ENCODE measurements at regions not wholly inside any gene's neighbourhood (a gene's known extent, or its start where the extent isn't known, plus 50 kb on each side); places are given as distances from the start of the nearest gene placed in this dataset.

- TF ChIP-seq MAX (IDR thresholded peaks at IDR 0.05) (no peak), CBX3 (IDR thresholded peaks at IDR 0.05; ENCODE audit: low read depth) (no peak), SP1 (IDR thresholded peaks at IDR 0.05; ENCODE audit: low read depth) (no peak), ZFX (IDR thresholded peaks at IDR 0.05) (no peak), SIN3A (IDR thresholded peaks at IDR 0.05; ENCODE audit: low read depth) (no peak), POLR2AphosphoS5 (IDR thresholded peaks at IDR 0.05; ENCODE audit: low read depth, low read length) (no peak), RAD21 (IDR thresholded peaks at IDR 0.05; ENCODE audit: low read depth) (no peak)
Observed at GRCh38 chr16:65319621-65320231, 197.9 kb upstream of the CDH11 start (continued).

GRCh38 chr16:65318590-65319257 lies 196.9 kb upstream of the CDH11 start:
- DNase-seq (ENCODE audit: low read depth, low spot score) (no peak), ATAC-seq (no peak)
- Histone ChIP-seq H3K36me3 (ENCODE audit: control insufficient read depth in 1 of 2, insufficient read depth in 2 of 2, low read length in 2 of 2) (no peaks in the 10 kb centered on the region), H3K9ac (ENCODE audit: low read length) (no peak overlapping the region), H2AFZ (ENCODE audit: low read depth, low read length, poor library complexity, severe bottlenecking) (no peak overlapping the region), H3K9me2 (ENCODE audit: insufficient read depth) (no peaks in the 10 kb centered on the region), H3K27ac (ENCODE audit: low read depth, low read length) (no peak overlapping the region), H3K4me2 (ENCODE audit: low read length) (no peak overlapping the region), H3K9me3 (ENCODE audit: control insufficient read depth in 1 of 2, insufficient read depth in 1 of 2, low read depth in 1 of 2, low read length in 2 of 2) (peaks cover 16 to 22% of the 10 kb centered on the region in 2 experiments; a peak in 2 of 4 replicates), H3K79me2 (ENCODE audit: insufficient read depth, low read length) (no peaks in the 10 kb centered on the region), H3K4me1 (ENCODE audit: control insufficient read depth in 1 of 2, insufficient read depth in 2 of 2, low read length in 2 of 2) (no peaks in the 10 kb centered on the region), H3K27me3 (ENCODE audit: insufficient read depth, low read length) (no peaks in the 10 kb centered on the region), H3K4me3 (replicated peaks in 1 of 2; ENCODE audit: low read depth in 1 of 2, low read length in 2 of 2) (no peak overlapping the region), H4K20me1 (ENCODE audit: insufficient read depth) (no peaks in the 10 kb centered on the region)
- CTCF ChIA-PET: no interaction called here
- no TSS peak for BruUV-seq (replicated peaks)
- intact Hi-C loops (cut with micrococcal nuclease): no loop called here
- RAD21 ChIA-PET (ENCODE audit: low non-redundant PET in 1 of 2, low total read pairs in 2 of 2, uncharacterized antibody in 2 of 2, unreplicated experiment in 2 of 2): no interaction called here
- POLR2A ChIA-PET: no interaction called here
- no peak for TF ChIP-seq CEBPB (IDR thresholded peaks at IDR 0.05; ENCODE audit: low read depth)
- TF ChIP-seq POLR2AphosphoS5 (IDR thresholded peaks at IDR 0.05; ENCODE audit: low read depth, low read length): no peak
- TF ChIP-seq ATF3 (IDR thresholded peaks at IDR 0.05): no peak
- no peak for TF ChIP-seq EZH2phosphoT487 (IDR thresholded peaks at IDR 0.05; ENCODE audit: borderline replicate concordance)
- no peak for TF ChIP-seq EZH2 (IDR thresholded peaks at IDR 0.05)
- TF ChIP-seq JUND (IDR thresholded peaks at IDR 0.05): no peak
- TF ChIP-seq CTCF (IDR thresholded peaks at IDR 0.05 in 2 of 3, conservative IDR thresholded peaks at IDR 0.05 in 1 of 3; ENCODE audit: borderline replicate concordance in 1 of 3, insufficient read depth in 1 of 3, low read depth in 2 of 3, low read length in 2 of 3): no peak
- TF ChIP-seq REST (IDR thresholded peaks at IDR 0.05; ENCODE audit: low read depth): no peak
- no peak for TF ChIP-seq TCF7L2 (IDR thresholded peaks at IDR 0.05; ENCODE audit: borderline replicate concordance, extremely low read depth, insufficient read depth, insufficient read length)
- no peak for TF ChIP-seq EGR1 (IDR thresholded peaks at IDR 0.05; ENCODE audit: low read depth)
- TF ChIP-seq FOSL1 (IDR thresholded peaks at IDR 0.05; ENCODE audit: low read depth): no peak
- no peak for TF ChIP-seq SIN3A (IDR thresholded peaks at IDR 0.05; ENCODE audit: low read depth)
- TF ChIP-seq ZNF274 (IDR thresholded peaks at IDR 0.05; ENCODE audit: low read depth, low read length): no peak
- no peak for TF ChIP-seq ELF1 (IDR thresholded peaks at IDR 0.05; ENCODE audit: borderline replicate concordance, low read depth)
- TF ChIP-seq ZFX (IDR thresholded peaks at IDR 0.05): no peak
- no peak for TF ChIP-seq SP1 (IDR thresholded peaks at IDR 0.05; ENCODE audit: low read depth)
